ENCODE measurements at regions not wholly inside any gene's neighbourhood (a gene's known extent, or its start where the extent isn't known, plus 50 kb on each side); places are given as distances from the start of the nearest gene placed in this dataset.
"Not testable (repeated sequence)": the region's sequence is repeated elsewhere in the genome, so short reads cannot be mapped to it uniquely, and the experiment has no call there.

- no peak overlapping the region for H3K4me3 Mint-ChIP-seq
- Histone ChIP-seq H2BK20ac (ENCODE audit: low read depth, low read length, poor library complexity, severe bottlenecking) (no peak overlapping the region), H4K5ac (ENCODE audit: insufficient read length, low read depth, low read length) (no peak overlapping the region), H3K9ac (ENCODE audit: extremely low read depth, insufficient read length, low read length) (no peak overlapping the region), H3K27ac (ENCODE audit: insufficient read length, low read depth, low read length) (no peak overlapping the region), H3K56ac (ENCODE audit: insufficient read length, low read depth, low read length) (no peak overlapping the region), H2BK120ac (ENCODE audit: low read depth, low read length, poor library complexity, severe bottlenecking) (no peak overlapping the region), H3K79me2 (ENCODE audit: insufficient read depth, low read length) (no peaks in the 10 kb centered on the region), H3T11ph (ENCODE audit: low read length) (no peak overlapping the region), H3K23ac (ENCODE audit: insufficient read length, low read depth, low read length) (no peak overlapping the region), H3K23me2 (ENCODE audit: insufficient read length, low read depth, low read length, poor library complexity, severe bottlenecking) (no peaks in the 10 kb centered on the region), H3K18ac (ENCODE audit: insufficient read length, low read depth, low read length) (no peak overlapping the region), H3K14ac (ENCODE audit: insufficient read depth, low read length) (no peak overlapping the region), H4K91ac (ENCODE audit: insufficient read length, low read depth, low read length) (no peak overlapping the region), H2BK15ac (ENCODE audit: low read depth, low read length) (no peak overlapping the region), H2AK5ac (ENCODE audit: insufficient read length, low read length) (no peak overlapping the region), H2BK5ac (ENCODE audit: insufficient read length, low read length) (no peak overlapping the region), H3K4me1 (ENCODE audit: insufficient read depth, low read length) (no peaks in the 10 kb centered on the region), H3K4me2 (ENCODE audit: insufficient read depth, insufficient read length, low read length) (no peak overlapping the region), H3K27me3 (ENCODE audit: insufficient read depth, low read length) (no peaks in the 10 kb centered on the region), H3K4ac (ENCODE audit: low read depth, low read length) (no peak overlapping the region), H4K8ac (replicated peaks; ENCODE audit: insufficient read length, low read depth, low read length) (no peak overlapping the region), H3K79me1 (ENCODE audit: insufficient read depth, low read depth, low read length, poor library complexity, severe bottlenecking) (no peaks in the 10 kb centered on the region), H3K9me3 (ENCODE audit: control insufficient read depth, low read depth, low read length) (peaks cover 55% of the 10 kb centered on the region), H2AFZ (ENCODE audit: low read length) (no peak overlapping the region), H4K20me1 (ENCODE audit: control insufficient read depth, insufficient read depth, insufficient read length) (no peaks in the 10 kb centered on the region), H2BK12ac (ENCODE audit: insufficient read length, low read depth, low read length) (no peak overlapping the region)
- no peaks in the 10 kb centered on the region for H3K4me1 Mint-ChIP-seq
- H3K36me3 Mint-ChIP-seq (ENCODE audit: insufficient read depth in 1 of 3, low read depth in 3 of 3): peaks cover 0 to 12% (median 4%) of the 10 kb centered on the region in 3 experiments; a peak in 5 of 7 replicates
- H3K9me3 Mint-ChIP-seq: peaks cover 68 to 70% of the 10 kb centered on the region in 2 experiments
- no peak for TF ChIP-seq CTCF (conservative IDR thresholded peaks at IDR 0.05)
- H3K27me3 Mint-ChIP-seq (ENCODE audit: low read depth): no peaks in the 10 kb centered on the region
- no peak for DNase-seq
- no peak overlapping the region for H3K27ac Mint-ChIP-seq
- WGBS (ENCODE audit: extremely low coverage, insufficient read length, low lambda C conversion rate): no CpG with 5 or more reads among the region's 1 CpG
Measured at GRCh38 chr11:54946424-54946823, 239.8 kb downstream of the OR4A5 start.

GRCh38 chr11:54947175-54947574 lies 240.5 kb downstream of the OR4A5 start:
- H3K79me2 ChIP-seq (ENCODE audit: insufficient read depth, low read length); H4K8ac ChIP-seq (replicated peaks; ENCODE audit: insufficient read length, low read depth, low read length); H3T11ph ChIP-seq (ENCODE audit: low read length); H2BK12ac ChIP-seq (ENCODE audit: insufficient read length, low read depth, low read length); DNase-seq; H3K14ac ChIP-seq (ENCODE audit: insufficient read depth, low read length); H3K79me1 ChIP-seq (ENCODE audit: insufficient read depth, low read depth, low read length, poor library complexity, severe bottlenecking); H2BK5ac ChIP-seq (ENCODE audit: insufficient read length, low read length); H2AFZ ChIP-seq (ENCODE audit: low read length); H3K23ac ChIP-seq (ENCODE audit: insufficient read length, low read depth, low read length); H3K4me2 ChIP-seq (ENCODE audit: insufficient read depth, insufficient read length, low read length); H3K18ac ChIP-seq (ENCODE audit: insufficient read length, low read depth, low read length); H3K4me3 Mint-ChIP-seq; H3K27ac ChIP-seq (ENCODE audit: insufficient read length, low read depth, low read length); H3K9ac ChIP-seq (ENCODE audit: extremely low read depth, insufficient read length, low read length); H3K4ac ChIP-seq (ENCODE audit: low read depth, low read length); H2AK5ac ChIP-seq (ENCODE audit: insufficient read length, low read length); H4K20me1 ChIP-seq (ENCODE audit: control insufficient read depth, insufficient read depth, insufficient read length); H3K27me3 Mint-ChIP-seq (ENCODE audit: low read depth); H3K27ac Mint-ChIP-seq; H4K91ac ChIP-seq (ENCODE audit: insufficient read length, low read depth, low read length); H3K56ac ChIP-seq (ENCODE audit: insufficient read length, low read depth, low read length); H2BK120ac ChIP-seq (ENCODE audit: low read depth, low read length, poor library complexity, severe bottlenecking); H2BK20ac ChIP-seq (ENCODE audit: low read depth, low read length, poor library complexity, severe bottlenecking); H3K4me1 ChIP-seq (ENCODE audit: insufficient read depth, low read length); H3K4me1 Mint-ChIP-seq; H3K27me3 ChIP-seq (ENCODE audit: insufficient read depth, low read length); H3K23me2 ChIP-seq (ENCODE audit: insufficient read length, low read depth, low read length, poor library complexity, severe bottlenecking); H2BK15ac ChIP-seq (ENCODE audit: low read depth, low read length); H4K5ac ChIP-seq (ENCODE audit: insufficient read length, low read depth, low read length): not testable (repeated sequence)
- peaks cover 0 to 12% (median 4%) of the 10 kb centered on the region in 3 experiments; a peak in 5 of 7 replicates for H3K36me3 Mint-ChIP-seq (ENCODE audit: insufficient read depth in 1 of 3, low read depth in 3 of 3)
- H3K9me3 ChIP-seq (ENCODE audit: control insufficient read depth, low read depth, low read length): peaks cover 47% of the 10 kb centered on the region
- peaks cover 65% of the 10 kb centered on the region in 2 experiments for H3K9me3 Mint-ChIP-seq
- no CpG with 5 or more reads among the region's 13 CpGs for WGBS (ENCODE audit: extremely low coverage, insufficient read length, low lambda C conversion rate)
